ENCODE measurements at regions not wholly inside any gene's neighbourhood (a gene's known extent, or its start where the extent isn't known, plus 50 kb on each side); places are given as distances from the start of the nearest gene placed in this dataset.

DNA sequence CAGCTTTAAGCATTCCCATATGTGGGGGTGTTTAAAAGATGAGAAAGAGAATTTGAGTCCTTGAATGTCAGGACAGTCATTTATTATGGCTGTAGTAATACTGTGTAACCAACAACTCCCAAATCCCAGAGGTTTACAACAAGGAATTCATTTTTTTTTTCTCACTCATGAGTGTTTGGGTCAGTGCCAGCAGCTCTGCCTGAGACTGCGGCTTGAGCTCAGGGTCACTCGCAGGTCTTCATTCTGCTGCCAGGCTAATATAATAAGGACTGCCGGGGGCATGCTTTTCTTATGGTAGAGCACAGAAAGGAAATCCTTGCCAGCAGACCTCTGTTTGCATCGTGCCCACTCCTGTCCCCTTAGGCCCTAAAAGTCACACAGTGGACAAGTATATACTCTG lies 277.9 kb upstream of the LMCD1 start:
- Histone ChIP-seq H3K4me1 (ENCODE audit: insufficient read depth, low read length, poor library complexity, severe bottlenecking) (no peaks in the 10 kb centered on the region), H3K9me3 (ENCODE audit: low read length) (no peaks in the 10 kb centered on the region), H3K36me3 (ENCODE audit: insufficient read depth, low read length) (no peaks in the 10 kb centered on the region), H3K4me3 (ENCODE audit: low read depth, low read length, poor library complexity, severe bottlenecking) (no peak overlapping the region), H3K4me2 (ENCODE audit: low read length) (no peak overlapping the region), H3K9me2 (ENCODE audit: insufficient read depth, low read length) (no peaks in the 10 kb centered on the region), H3K79me2 (ENCODE audit: insufficient read depth, low read depth, low read length) (no peaks in the 10 kb centered on the region), H3K27ac (ENCODE audit: low read depth, low read length, poor library complexity, severe bottlenecking) (no peak overlapping the region), H2AFZ (ENCODE audit: low read length) (no peak overlapping the region), H4K20me1 (ENCODE audit: insufficient read depth, low read length) (no peaks in the 10 kb centered on the region)
- TF ChIP-seq, protein P1, sequence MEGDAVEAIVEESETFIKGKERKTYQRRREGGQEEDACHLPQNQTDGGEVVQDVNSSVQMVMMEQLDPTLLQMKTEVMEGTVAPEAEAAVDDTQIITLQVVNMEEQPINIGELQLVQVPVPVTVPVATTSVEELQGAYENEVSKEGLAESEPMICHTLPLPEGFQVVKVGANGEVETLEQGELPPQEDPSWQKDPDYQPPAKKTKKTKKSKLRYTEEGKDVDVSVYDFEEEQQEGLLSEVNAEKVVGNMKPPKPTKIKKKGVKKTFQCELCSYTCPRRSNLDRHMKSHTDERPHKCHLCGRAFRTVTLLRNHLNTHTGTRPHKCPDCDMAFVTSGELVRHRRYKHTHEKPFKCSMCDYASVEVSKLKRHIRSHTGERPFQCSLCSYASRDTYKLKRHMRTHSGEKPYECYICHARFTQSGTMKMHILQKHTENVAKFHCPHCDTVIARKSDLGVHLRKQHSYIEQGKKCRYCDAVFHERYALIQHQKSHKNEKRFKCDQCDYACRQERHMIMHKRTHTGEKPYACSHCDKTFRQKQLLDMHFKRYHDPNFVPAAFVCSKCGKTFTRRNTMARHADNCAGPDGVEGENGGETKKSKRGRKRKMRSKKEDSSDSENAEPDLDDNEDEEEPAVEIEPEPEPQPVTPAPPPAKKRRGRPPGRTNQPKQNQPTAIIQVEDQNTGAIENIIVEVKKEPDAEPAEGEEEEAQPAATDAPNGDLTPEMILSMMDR (conservative IDR thresholded peaks at IDR 0.05; ENCODE audit: low read length) = no peak
- no peak for TF ChIP-seq EZH2phosphoT487 (IDR thresholded peaks at IDR 0.05; ENCODE audit: borderline replicate concordance, low read depth, low read length)
- ChIA-PET POLR2A (interaction anchor here (0.7 to 1.0 kb wide), 2 partner anchors 16 to 296 kb away, joined by 3 to 4 read pairs; no protein-coding TSS in a partner anchor), CTCF (ENCODE audit: unreplicated experiment) (no interaction called here)
- no peak for DNase-seq (ENCODE audit: low spot score)
- intact Hi-C loops (cut with micrococcal nuclease; ENCODE audit: unreplicated experiment) = no loop called here
- no TSS peak for BruUV-seq (replicated peaks)

DNA sequence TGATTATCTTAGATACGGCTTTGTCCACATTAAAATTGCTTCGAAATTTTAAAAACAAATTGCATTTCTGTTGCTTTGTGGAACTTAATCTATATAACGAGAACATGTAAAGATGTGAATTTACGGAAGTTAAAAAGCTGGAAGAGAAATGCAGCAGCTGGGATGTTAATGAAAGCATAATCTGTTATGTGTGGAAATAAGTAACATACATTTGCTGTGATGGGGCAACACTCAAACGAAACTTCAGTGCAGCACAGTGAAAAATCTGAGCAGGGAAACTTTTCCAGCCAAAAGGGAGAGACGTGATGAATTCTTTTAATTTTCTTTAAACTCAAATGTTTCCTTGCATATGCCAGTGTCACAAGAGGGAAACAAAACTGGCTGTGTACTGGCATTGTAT lies 276.7 kb upstream of the LMCD1 start:
- no peaks in the 10 kb centered on the region for H4K20me1 ChIP-seq (ENCODE audit: insufficient read depth, low read length)
- H2AFZ ChIP-seq (ENCODE audit: low read length) = no peak overlapping the region
- H3K27ac ChIP-seq (ENCODE audit: low read depth, low read length, poor library complexity, severe bottlenecking) = no peak overlapping the region
- no peaks in the 10 kb centered on the region for H3K9me3 ChIP-seq (ENCODE audit: low read length)
- H3K79me2 ChIP-seq (ENCODE audit: insufficient read depth, low read depth, low read length) = no peaks in the 10 kb centered on the region
- intact Hi-C loops (cut with micrococcal nuclease; ENCODE audit: unreplicated experiment) = no loop called here
- ChIA-PET CTCF (ENCODE audit: unreplicated experiment) (no interaction called here), POLR2A (no interaction called here)
- H3K9me2 ChIP-seq (ENCODE audit: insufficient read depth, low read length) = no peaks in the 10 kb centered on the region
- H3K4me3 ChIP-seq (ENCODE audit: low read depth, low read length, poor library complexity, severe bottlenecking) = no peak overlapping the region
- H3K36me3 ChIP-seq (ENCODE audit: insufficient read depth, low read length) = no peaks in the 10 kb centered on the region
- DNase-seq (ENCODE audit: low spot score) = no peak
- TF ChIP-seq EZH2phosphoT487 (IDR thresholded peaks at IDR 0.05; ENCODE audit: borderline replicate concordance, low read depth, low read length) = no peak
- TF ChIP-seq, protein P1 (conservative IDR thresholded peaks at IDR 0.05; ENCODE audit: low read length) = no peak
- no peaks in the 10 kb centered on the region for H3K4me1 ChIP-seq (ENCODE audit: insufficient read depth, low read length, poor library complexity, severe bottlenecking)
- no TSS peak for BruUV-seq (replicated peaks)
- no peak overlapping the region for H3K4me2 ChIP-seq (ENCODE audit: low read length)

GRCh38 chr3:8233938-8234337 lies 267.7 kb upstream of the LMCD1 start:
- H3K4me1 ChIP-seq (ENCODE audit: insufficient read depth, low read length, poor library complexity, severe bottlenecking) = no peaks in the 10 kb centered on the region
- no peaks in the 10 kb centered on the region for H3K9me3 ChIP-seq (ENCODE audit: low read length)
- no peak overlapping the region for H3K4me2 ChIP-seq (ENCODE audit: low read length)
- no peaks in the 10 kb centered on the region for H3K79me2 ChIP-seq (ENCODE audit: insufficient read depth, low read depth, low read length)
- no peak overlapping the region for H3K4me3 ChIP-seq (ENCODE audit: low read depth, low read length, poor library complexity, severe bottlenecking)
- intact Hi-C loops (cut with micrococcal nuclease; ENCODE audit: unreplicated experiment) = no loop called here
- no peaks in the 10 kb centered on the region for H4K20me1 ChIP-seq (ENCODE audit: insufficient read depth, low read length)
- BruUV-seq (replicated peaks) = no TSS peak
- no peak for DNase-seq (ENCODE audit: low spot score)
- TF ChIP-seq, protein P1 (conservative IDR thresholded peaks at IDR 0.05; ENCODE audit: low read length) = no peak
- TF ChIP-seq EZH2phosphoT487 (IDR thresholded peaks at IDR 0.05; ENCODE audit: borderline replicate concordance, low read depth, low read length) = no peak
- no peak overlapping the region for H2AFZ ChIP-seq (ENCODE audit: low read length)
- H3K27ac ChIP-seq (ENCODE audit: low read depth, low read length, poor library complexity, severe bottlenecking) = no peak overlapping the region
- POLR2A ChIA-PET = interaction anchor here (0.5 to 0.7 kb wide), 3 partner anchors 11 to 154 kb away, joined by 3 read pairs; no protein-coding TSS in a partner anchor
- no peaks in the 10 kb centered on the region for H3K9me2 ChIP-seq (ENCODE audit: insufficient read depth, low read length)
- no peaks in the 10 kb centered on the region for H3K36me3 ChIP-seq (ENCODE audit: insufficient read depth, low read length)
- CTCF ChIA-PET (ENCODE audit: unreplicated experiment) = no interaction called here

Measured in OCI-LY7 (cell line).